Ascending aorta (tissue), 2 donors: ENCODE measurements at regions not wholly inside any gene's neighbourhood (a gene's known extent, or its start where the extent isn't known, plus 50 kb on each side); places are given as distances from the start of the nearest gene placed in this dataset.
"Not testable (repeated sequence)": the region's sequence is repeated elsewhere in the genome, so short reads cannot be mapped to it uniquely, and the experiment has no call there.

Source experiments
- DNase-seq, 2 donors: peaks; one replicate each; pipeline ENCODE4 v3.0.0-alpha.2; 2019; ENCODE audit warnings: low spot score in 2 of 2
- H3K27ac ChIP-seq, 2 donors: fragments of 200-600 bp; sonication (generic); one replicate each; pipeline ENCODE4 v1.5.1; 2016 to 2017; ENCODE audit warnings: mild to moderate bottlenecking in 1 of 2
- H3K27me3 ChIP-seq: fragments of 200-600 bp; sonication (generic); one replicate; pipeline ENCODE4 v1.5.1; 2017
- H3K36me3 ChIP-seq, 2 donors: fragments of 200-600 bp; sonication (generic); one replicate each; pipeline ENCODE4 v1.5.1; 2016
- H3K4me1 ChIP-seq, 2 donors: fragments of 200-600 bp; sonication (generic); one replicate each; pipeline ENCODE4 v1.5.1; 2016 to 2017; ENCODE audit warnings: mild to moderate bottlenecking in 1 of 2
- H3K4me3 ChIP-seq, 2 donors: fragments of 200-600 bp; sonication (generic); one replicate each; pipeline ENCODE4 v1.5.1; 2016 to 2017; ENCODE audit warnings: mild to moderate bottlenecking in 1 of 2
- H3K9me3 ChIP-seq, 2 donors: fragments of 200-600 bp; sonication (generic); one replicate each; pipeline ENCODE4 v1.5.1; 2016
- intact Hi-C: fragments of 100-400 bp; cut with DNase I; formaldehyde crosslinking; loops from one replicate; pipeline ENCODE4 v1.15.1; 2023
- TF ChIP-seq, protein P1 (sequence below), 3 experiments: fragments of 200-600 bp in 2 of 3; fragments of 450-650 bp in 1 of 3; sonication (generic) in 2 of 3; IDR thresholded peaks; one replicate each; pipeline ENCODE4 v1.5.1; 2016 to 2019; ENCODE audit warnings: antibody characterized with exemption in 3 of 3, mild to moderate bottlenecking in 1 of 3, moderate library complexity in 1 of 3

DNA sequence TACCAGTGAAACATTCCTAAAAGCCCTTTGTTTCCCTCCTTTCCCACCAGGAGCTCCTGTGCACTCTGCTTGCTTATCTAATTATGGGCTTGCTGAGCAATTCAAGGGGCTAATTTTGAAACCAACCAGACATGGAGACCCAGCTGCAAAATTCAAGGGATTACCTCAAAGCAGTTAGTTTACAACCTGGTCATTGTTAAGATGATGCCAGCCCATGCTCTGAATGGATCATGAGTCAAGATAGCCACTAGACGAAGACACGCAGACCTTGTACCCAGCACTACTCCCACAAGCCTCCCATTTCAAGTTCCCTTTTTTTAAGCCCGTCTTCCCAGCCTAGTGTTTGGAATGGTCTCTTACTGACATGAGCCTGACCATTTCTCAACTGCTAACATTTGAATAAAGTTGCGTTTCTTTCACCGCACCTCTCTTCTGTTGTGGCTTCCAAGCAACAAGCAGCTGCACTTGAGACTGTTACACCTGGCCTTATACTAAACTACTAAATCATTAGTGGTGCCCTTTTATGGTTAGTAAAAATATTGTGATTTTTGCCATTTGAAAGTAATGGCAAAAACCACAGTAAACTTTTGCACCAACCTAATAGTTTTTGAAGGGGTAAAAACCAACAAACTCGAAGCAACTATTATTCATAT lies 315.3 kb upstream of the LUZP2 start:
- TF ChIP-seq, protein P1, sequence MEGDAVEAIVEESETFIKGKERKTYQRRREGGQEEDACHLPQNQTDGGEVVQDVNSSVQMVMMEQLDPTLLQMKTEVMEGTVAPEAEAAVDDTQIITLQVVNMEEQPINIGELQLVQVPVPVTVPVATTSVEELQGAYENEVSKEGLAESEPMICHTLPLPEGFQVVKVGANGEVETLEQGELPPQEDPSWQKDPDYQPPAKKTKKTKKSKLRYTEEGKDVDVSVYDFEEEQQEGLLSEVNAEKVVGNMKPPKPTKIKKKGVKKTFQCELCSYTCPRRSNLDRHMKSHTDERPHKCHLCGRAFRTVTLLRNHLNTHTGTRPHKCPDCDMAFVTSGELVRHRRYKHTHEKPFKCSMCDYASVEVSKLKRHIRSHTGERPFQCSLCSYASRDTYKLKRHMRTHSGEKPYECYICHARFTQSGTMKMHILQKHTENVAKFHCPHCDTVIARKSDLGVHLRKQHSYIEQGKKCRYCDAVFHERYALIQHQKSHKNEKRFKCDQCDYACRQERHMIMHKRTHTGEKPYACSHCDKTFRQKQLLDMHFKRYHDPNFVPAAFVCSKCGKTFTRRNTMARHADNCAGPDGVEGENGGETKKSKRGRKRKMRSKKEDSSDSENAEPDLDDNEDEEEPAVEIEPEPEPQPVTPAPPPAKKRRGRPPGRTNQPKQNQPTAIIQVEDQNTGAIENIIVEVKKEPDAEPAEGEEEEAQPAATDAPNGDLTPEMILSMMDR (IDR thresholded peaks at IDR 0.05), result no peak
- no peak for DNase-seq
- intact Hi-C loops, result no loop called here
- H3K27me3 ChIP-seq, result no peaks in the 10 kb centered on the region
- H3K36me3 ChIP-seq, result no peaks in the 10 kb centered on the region
- H3K4me3 ChIP-seq, result no peak overlapping the region
- no peak overlapping the region for H3K27ac ChIP-seq
- H3K4me1 ChIP-seq, result no peaks in the 10 kb centered on the region
- H3K9me3 ChIP-seq, result no peaks in the 10 kb centered on the region

DNA sequence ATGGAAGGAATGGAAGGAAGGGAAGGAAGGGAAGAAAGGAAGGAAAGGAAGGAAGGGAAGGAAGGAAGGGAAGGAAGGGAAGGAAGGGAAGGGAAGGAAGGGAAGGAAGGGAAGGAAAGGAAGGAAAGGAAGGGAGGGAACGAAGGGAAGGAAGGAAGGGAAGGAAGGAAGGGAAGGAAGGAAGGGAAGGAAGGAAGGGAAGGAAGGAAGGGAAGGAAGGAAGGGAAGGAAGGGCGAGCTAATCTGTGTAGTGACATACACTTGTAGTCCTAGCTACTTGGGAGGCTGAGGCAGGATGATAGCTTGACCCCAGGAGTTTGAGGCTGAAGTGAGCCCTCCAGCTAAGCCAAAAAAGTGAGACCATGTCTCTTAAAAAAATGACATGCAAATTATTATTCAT lies 311.3 kb upstream of the LUZP2 start:
- H3K9me3 ChIP-seq, H3K4me3 ChIP-seq, DNase-seq, H3K27ac ChIP-seq, H3K36me3 ChIP-seq, H3K4me1 ChIP-seq, H3K27me3 ChIP-seq, intact Hi-C loops: not testable (repeated sequence)

DNA sequence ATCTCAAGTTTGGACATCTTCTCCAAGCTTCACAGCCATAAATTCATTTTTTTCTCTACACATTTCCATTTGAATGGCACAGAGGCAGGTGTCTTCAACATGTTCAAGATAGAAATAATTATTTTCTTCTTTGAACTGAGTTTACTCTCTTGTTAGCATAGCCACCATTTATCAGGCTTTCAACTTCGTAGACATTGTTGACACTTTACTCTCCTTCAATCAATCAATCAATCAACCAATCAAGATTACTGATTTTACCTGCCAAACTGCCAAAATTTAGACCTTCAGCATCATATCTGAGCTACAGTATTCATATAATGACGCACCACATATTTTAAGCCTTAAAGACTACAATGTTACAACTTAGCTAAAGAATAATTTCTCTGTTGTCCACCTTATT lies 300.1 kb upstream of the LUZP2 start:
- TF ChIP-seq, protein P1 (IDR thresholded peaks at IDR 0.05), result no peak
- DNase-seq, result no peak
- Histone ChIP-seq H3K27me3 (no peaks in the 10 kb centered on the region), H3K27ac (no peak overlapping the region), H3K4me1 (no peaks in the 10 kb centered on the region), H3K36me3 (no peaks in the 10 kb centered on the region), H3K4me3 (no peak overlapping the region), H3K9me3 (no peaks in the 10 kb centered on the region)
- intact Hi-C loops, result no loop called here

DNA sequence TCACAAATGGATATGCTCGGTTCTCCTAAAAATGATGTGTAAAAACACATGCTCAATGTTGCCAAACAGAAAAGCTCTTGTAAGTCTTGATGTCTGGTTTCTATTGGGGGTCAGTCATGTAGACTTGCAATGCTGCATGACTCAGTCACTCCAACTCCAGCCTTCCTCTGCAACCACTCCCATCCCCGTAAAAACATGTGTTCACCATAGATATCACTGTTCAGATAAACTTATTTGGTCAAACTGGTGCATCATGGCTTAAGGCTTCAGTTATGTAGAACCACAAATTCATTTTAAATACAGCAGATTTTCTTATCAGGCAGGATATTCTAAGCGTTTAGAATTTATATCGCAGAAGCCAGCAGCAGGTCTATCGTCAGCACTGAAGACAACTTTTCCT lies 298.4 kb upstream of the LUZP2 start:
- no peaks in the 10 kb centered on the region for H3K9me3 ChIP-seq
- intact Hi-C loops, result no loop called here
- H3K27ac ChIP-seq, result no peak overlapping the region
- DNase-seq, result no peak
- H3K36me3 ChIP-seq, result no peaks in the 10 kb centered on the region
- TF ChIP-seq, protein P1 (IDR thresholded peaks at IDR 0.05), result no peak
- no peak overlapping the region for H3K4me3 ChIP-seq
- no peaks in the 10 kb centered on the region for H3K4me1 ChIP-seq
- H3K27me3 ChIP-seq, result no peaks in the 10 kb centered on the region

DNA sequence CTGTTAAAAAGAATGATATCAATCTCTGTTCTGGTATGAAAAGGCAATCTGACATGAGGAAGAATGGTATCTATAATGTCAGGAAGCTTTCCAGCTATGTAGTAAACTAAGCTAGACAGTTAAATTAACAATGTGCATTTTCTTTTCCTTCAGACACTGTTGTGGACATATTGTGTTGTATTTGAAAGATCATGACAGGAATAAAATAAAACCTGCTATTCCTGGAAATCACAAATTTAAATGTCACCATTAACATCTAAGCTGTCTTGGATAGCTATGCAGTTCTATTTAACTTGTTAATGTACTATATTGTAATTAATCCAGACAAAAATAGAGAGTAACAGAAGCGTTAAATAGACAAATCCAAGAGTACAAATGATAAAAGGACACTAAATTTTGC lies 297.4 kb upstream of the LUZP2 start:
- DNase-seq, result no peak
- H3K4me3 ChIP-seq, result no peak overlapping the region
- H3K4me1 ChIP-seq, result no peaks in the 10 kb centered on the region
- no peak overlapping the region for H3K27ac ChIP-seq
- intact Hi-C loops, result no loop called here
- TF ChIP-seq, protein P1 (IDR thresholded peaks at IDR 0.05), result no peak
- no peaks in the 10 kb centered on the region for H3K9me3 ChIP-seq
- no peaks in the 10 kb centered on the region for H3K36me3 ChIP-seq
- H3K27me3 ChIP-seq, result no peaks in the 10 kb centered on the region

DNA sequence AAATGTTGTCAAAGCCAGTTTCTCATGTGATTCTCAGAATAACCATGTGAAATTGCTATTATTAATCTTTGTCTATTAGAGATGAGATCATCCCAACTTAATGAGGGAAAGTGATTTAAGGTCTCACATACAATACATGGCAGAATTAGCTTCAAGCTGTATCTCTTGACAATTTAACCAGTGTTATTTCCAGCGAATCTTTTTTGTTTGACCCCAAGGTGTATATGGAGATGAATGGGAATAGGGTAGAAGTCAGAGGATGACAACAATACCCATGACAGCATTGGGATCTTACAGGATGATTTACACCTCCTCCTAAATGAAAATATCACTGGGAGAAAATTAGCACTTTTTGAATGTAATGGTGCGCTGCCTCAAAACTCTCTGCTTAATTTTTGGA lies 290.8 kb upstream of the LUZP2 start:
- H3K4me3 ChIP-seq, result no peak overlapping the region
- no peaks in the 10 kb centered on the region for H3K4me1 ChIP-seq
- no peak for DNase-seq
- H3K36me3 ChIP-seq, result no peaks in the 10 kb centered on the region
- H3K27me3 ChIP-seq, result no peaks in the 10 kb centered on the region
- intact Hi-C loops, result no loop called here
- TF ChIP-seq, protein P1 (IDR thresholded peaks at IDR 0.05), result no peak
- no peaks in the 10 kb centered on the region for H3K9me3 ChIP-seq
- no peak overlapping the region for H3K27ac ChIP-seq
